T-cell (primary cell): ENCODE measurements at regions not wholly inside any gene's neighbourhood (a gene's known extent, or its start where the extent isn't known, plus 50 kb on each side); places are given as distances from the start of the nearest gene placed in this dataset.
"Not testable (repeated sequence)": the region's sequence is repeated elsewhere in the genome, so short reads cannot be mapped to it uniquely, and the experiment has no call there.

Source experiments
- ATAC-seq, 4 experiments: fragments of 200-7000 bp in 3 of 4; fragments of 150-1000 bp in 1 of 4; cut with Tn5 transposase; replicated peaks in 1 of 4; 1 replicate in 3 of 4; 2 replicates in 1 of 4; pipeline ENCODE4 v1.10.0; 2021; ENCODE audit warnings: moderate library complexity in 3 of 4, mild to moderate bottlenecking in 2 of 4, moderate number of reproducible peaks in 1 of 4
- CTCF ChIA-PET, 2 donors: fragments of 300-600 bp; sonication (Branson Sonifier 250); formaldehyde crosslinking; loops; one replicate each; lab custom pipeline; 2022; ENCODE audit warnings: antibody characterized with exemption in 2 of 2; lab: Charles Lee
- POLR2A ChIA-PET, 2 donors: fragments of 300-600 bp; sonication (Branson Sonifier 250); formaldehyde crosslinking; loops; one replicate each; lab custom pipeline; 2022; ENCODE audit warnings: antibody characterized with exemption in 2 of 2; lab: Charles Lee
- DNase-seq, 35 experiments: peaks; one replicate each; pipeline versions ENCODE4 v3.0.0 to v3.0.0-alpha.2; 2013 to 2023
- H3K27ac ChIP-seq: one replicate; pipeline ENCODE4 v1.5.1; 2013; ENCODE audit warnings: low read length
- H3K27me3 ChIP-seq, 2 experiments: replicated peaks in 1 of 2; 1 replicate in 1 of 2; 2 replicates in 1 of 2; pipeline versions ENCODE4 v1.6.1 to v1.7.0; 2013; ENCODE audit warnings: low read length in 1 of 2, mixed read lengths in 1 of 2; ENCODE audit not compliant: control insufficient read depth in 2 of 2, insufficient read depth in 2 of 2; ENCODE audit errors: extremely low read depth in 1 of 2
- H3K36me3 ChIP-seq, 2 donors: 1 replicate in 1 of 2; 2 replicates in 1 of 2; pipeline versions ENCODE4 v1.6.1 to v1.7.0; 2013; ENCODE audit warnings: low read length in 1 of 2; ENCODE audit not compliant: control insufficient read depth in 2 of 2, insufficient read depth in 1 of 2; ENCODE audit errors: extremely low read depth in 1 of 2
- H3K4me1 ChIP-seq, 2 experiments: 1 replicate in 1 of 2; 2 replicates in 1 of 2; pipeline versions ENCODE4 v1.6.1 to v1.7.0; 2013; ENCODE audit warnings: low read length in 2 of 2, mixed read lengths in 1 of 2; ENCODE audit not compliant: insufficient read depth in 2 of 2, control insufficient read depth in 1 of 2; ENCODE audit errors: extremely low read depth in 1 of 2
- H3K4me3 ChIP-seq, 2 donors: 1 replicate in 1 of 2; 2 replicates in 1 of 2; pipeline versions ENCODE4 v1.5.1 to v1.7.0; 2013; ENCODE audit warnings: mild to moderate bottlenecking in 2 of 2, low read length in 1 of 2, moderate library complexity in 1 of 2; ENCODE audit not compliant: control insufficient read depth in 1 of 2; ENCODE audit errors: extremely low read depth in 1 of 2
- H3K9me3 ChIP-seq: 2 replicates; pipeline ENCODE4 v1.7.0; 2013
- H3K27ac Mint-ChIP-seq, 2 donors: one replicate each; pipeline ENCODE4 v1.8.0; 2020 to 2021; ENCODE audit warnings: mild to moderate bottlenecking in 2 of 2, mixed read lengths in 2 of 2
- H3K27me3 Mint-ChIP-seq, 2 donors: one replicate each; pipeline ENCODE4 v1.8.0; 2021 to 2022; ENCODE audit warnings: mixed read lengths in 2 of 2
- H3K36me3 Mint-ChIP-seq: one replicate; pipeline ENCODE4 v1.8.0; 2021; ENCODE audit warnings: mixed read lengths
- H3K4me1 Mint-ChIP-seq, 3 donors: one replicate each; pipeline ENCODE4 v1.8.0; 2020 to 2022; ENCODE audit warnings: mixed read lengths in 3 of 3, mild to moderate bottlenecking in 1 of 3
- H3K4me3 Mint-ChIP-seq, 3 donors: one replicate each; pipeline ENCODE4 v1.8.0; 2020 to 2022; ENCODE audit warnings: mild to moderate bottlenecking in 3 of 3, mixed read lengths in 3 of 3, moderate library complexity in 3 of 3
- H3K9me3 Mint-ChIP-seq, 3 donors: one replicate each; pipeline ENCODE4 v1.8.0; 2020 to 2022; ENCODE audit warnings: mixed read lengths in 3 of 3
- WGBS: methylation state at CpG from one replicate; pipeline ENCODE4 v1.1.5; 2013; ENCODE audit warnings: missing lambda C conversion rate; ENCODE audit not compliant: insufficient coverage; 5-methylcytosine and 5-hydroxymethylcytosine counted together

DNA sequence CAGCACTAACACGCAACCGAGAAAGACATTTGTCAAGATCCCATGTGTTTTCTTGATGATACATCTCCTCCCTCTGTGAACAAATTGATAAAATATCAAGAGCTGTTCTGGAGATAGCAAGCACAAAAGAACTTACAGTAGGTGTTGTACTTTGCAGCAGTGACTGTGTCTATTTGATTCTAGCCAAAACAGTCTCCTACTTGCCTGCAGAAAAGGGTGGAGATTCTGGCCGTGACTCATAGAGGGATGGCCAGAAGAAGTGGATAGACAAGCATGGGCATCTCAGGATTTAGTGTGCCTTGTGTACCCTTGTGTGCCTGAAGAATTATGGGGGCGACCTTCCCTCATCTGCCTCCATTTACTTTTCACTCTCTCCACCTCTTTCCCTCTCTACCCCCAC lies 458.4 kb upstream of the LRRC7 start:
- H3K4me3 Mint-ChIP-seq = no peak overlapping the region
- no peak for ATAC-seq
- ChIA-PET POLR2A (no interaction called here), CTCF (no interaction called here)
- no peak for DNase-seq
- no peaks in the 10 kb centered on the region for H3K27me3 ChIP-seq
- no peaks in the 10 kb centered on the region for H3K36me3 Mint-ChIP-seq
- H3K36me3 ChIP-seq = no peaks in the 10 kb centered on the region
- no peaks in the 10 kb centered on the region for H3K27me3 Mint-ChIP-seq
- H3K9me3 ChIP-seq = no peaks in the 10 kb centered on the region
- H3K4me1 ChIP-seq = no peaks in the 10 kb centered on the region
- H3K27ac ChIP-seq = no peak overlapping the region
- WGBS = 100% methylated on average over 1 of the region's 4 CpGs
- H3K9me3 Mint-ChIP-seq = peaks cover 13 to 23% (median 16%) of the 10 kb centered on the region in 3 donors
- no peaks in the 10 kb centered on the region for H3K4me1 Mint-ChIP-seq
- no peak overlapping the region for H3K27ac Mint-ChIP-seq
- H3K4me3 ChIP-seq = no peak overlapping the region

DNA sequence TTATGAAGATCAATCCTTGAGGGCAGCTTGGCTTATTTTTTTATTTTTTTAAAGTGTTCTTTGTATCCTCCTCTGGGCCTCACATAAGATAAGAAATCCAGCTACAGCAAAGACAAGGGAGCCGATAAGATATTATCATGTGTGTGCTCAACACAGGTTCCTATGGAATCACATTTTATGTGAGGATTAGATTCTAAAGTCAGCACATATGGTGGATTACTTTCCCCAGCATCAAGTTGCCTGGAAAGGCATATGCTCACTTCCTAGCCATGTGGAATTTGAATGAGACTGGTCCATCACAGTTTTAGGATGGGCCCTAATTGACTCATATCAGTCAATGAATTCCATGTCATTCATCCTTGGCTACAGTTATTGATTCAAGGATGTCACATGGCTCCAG lies 456.9 kb upstream of the LRRC7 start:
- no peaks in the 10 kb centered on the region for H3K36me3 ChIP-seq
- H3K4me3 ChIP-seq = no peak overlapping the region
- no peak for DNase-seq
- no CpG with 5 or more reads among the region's 1 CpG for WGBS
- POLR2A ChIA-PET = no interaction called here
- H3K27me3 Mint-ChIP-seq = no peaks in the 10 kb centered on the region
- CTCF ChIA-PET = no interaction called here
- H3K9me3 ChIP-seq = no peaks in the 10 kb centered on the region
- no peaks in the 10 kb centered on the region for H3K27me3 ChIP-seq
- H3K36me3 Mint-ChIP-seq = no peaks in the 10 kb centered on the region
- H3K27ac ChIP-seq = no peak overlapping the region
- no peak for ATAC-seq
- H3K27ac Mint-ChIP-seq = no peak overlapping the region
- no peaks in the 10 kb centered on the region for H3K4me1 ChIP-seq
- peaks cover 13 to 23% (median 15%) of the 10 kb centered on the region in 3 donors for H3K9me3 Mint-ChIP-seq
- no peak overlapping the region for H3K4me3 Mint-ChIP-seq
- H3K4me1 Mint-ChIP-seq = no peaks in the 10 kb centered on the region

DNA sequence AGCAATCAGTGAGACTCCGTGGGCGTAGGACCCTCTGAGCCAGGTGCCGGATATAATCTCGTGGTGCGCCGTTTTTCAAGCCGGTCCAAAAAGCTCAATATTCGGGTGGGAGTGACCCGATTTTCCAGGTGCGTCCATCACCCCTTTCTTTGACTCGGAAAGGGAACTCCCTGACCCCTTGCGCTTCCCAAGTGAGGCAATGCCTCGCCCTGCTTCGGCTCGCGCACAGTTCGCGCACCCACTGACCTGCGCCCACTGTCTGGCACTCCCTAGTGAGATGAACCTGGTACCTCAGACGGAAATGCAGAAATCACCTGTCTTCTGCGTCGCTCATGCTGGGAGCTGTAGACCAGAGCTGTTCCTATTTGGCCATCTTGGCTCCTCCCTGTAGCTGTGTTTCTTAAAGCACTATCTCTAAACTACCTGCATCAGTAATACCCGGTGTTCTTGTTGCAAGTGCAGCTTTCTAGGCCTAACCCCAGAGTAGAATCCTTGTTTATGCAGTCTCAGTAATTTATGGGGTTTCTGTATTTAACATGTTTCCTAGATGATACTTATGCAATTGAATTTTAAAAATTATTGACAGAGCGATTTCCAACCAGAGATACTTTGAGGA lies 447.5 kb upstream of the LRRC7 start:
- POLR2A ChIA-PET, H3K36me3 ChIP-seq, DNase-seq, H3K36me3 Mint-ChIP-seq, H3K27me3 Mint-ChIP-seq, H3K4me1 ChIP-seq, CTCF ChIA-PET, H3K4me3 Mint-ChIP-seq, H3K27me3 ChIP-seq, H3K9me3 ChIP-seq, H3K27ac ChIP-seq, H3K4me1 Mint-ChIP-seq, ATAC-seq, H3K4me3 ChIP-seq, H3K27ac Mint-ChIP-seq: not testable (repeated sequence)
- peaks cover 9 to 15% (median 14%) of the 10 kb centered on the region in 3 donors for H3K9me3 Mint-ChIP-seq
- WGBS = 93% methylated on average over 12 of the region's 24 CpGs

DNA sequence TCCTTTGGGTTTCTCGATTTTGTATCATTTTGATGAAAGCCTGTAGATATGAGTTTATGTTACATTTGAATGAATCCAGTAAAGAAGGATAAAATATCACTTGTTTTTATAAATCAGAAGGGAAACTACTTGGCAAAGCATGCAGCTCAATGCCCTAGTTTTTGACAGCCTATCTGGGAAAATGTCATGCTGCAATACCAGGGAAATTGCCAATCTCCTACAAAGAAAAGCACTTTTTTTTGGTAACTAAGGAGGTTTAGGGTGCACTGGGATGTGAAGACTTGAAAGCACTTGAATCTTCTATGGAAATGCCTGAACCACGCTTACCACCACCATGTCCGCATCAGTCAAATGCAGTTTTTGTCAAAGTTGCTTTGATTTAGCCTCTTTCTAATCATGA lies 446.9 kb upstream of the LRRC7 start:
- no peaks in the 10 kb centered on the region for H3K4me1 ChIP-seq
- ChIA-PET POLR2A (no interaction called here), CTCF (no interaction called here)
- H3K36me3 Mint-ChIP-seq = no peaks in the 10 kb centered on the region
- H3K9me3 Mint-ChIP-seq = peaks cover 12 to 15% (median 14%) of the 10 kb centered on the region in 3 donors
- no peaks in the 10 kb centered on the region for H3K4me1 Mint-ChIP-seq
- H3K9me3 ChIP-seq = peaks cover 2% of the 10 kb centered on the region
- WGBS = no CpG with 5 or more reads among the region's 3 CpGs
- H3K4me3 Mint-ChIP-seq = no peak overlapping the region
- no peak for DNase-seq
- no peak for ATAC-seq
- no peak overlapping the region for H3K27ac Mint-ChIP-seq
- H3K27me3 ChIP-seq = no peaks in the 10 kb centered on the region
- no peaks in the 10 kb centered on the region for H3K27me3 Mint-ChIP-seq
- H3K27ac ChIP-seq = no peak overlapping the region
- no peak overlapping the region for H3K4me3 ChIP-seq
- no peaks in the 10 kb centered on the region for H3K36me3 ChIP-seq

DNA sequence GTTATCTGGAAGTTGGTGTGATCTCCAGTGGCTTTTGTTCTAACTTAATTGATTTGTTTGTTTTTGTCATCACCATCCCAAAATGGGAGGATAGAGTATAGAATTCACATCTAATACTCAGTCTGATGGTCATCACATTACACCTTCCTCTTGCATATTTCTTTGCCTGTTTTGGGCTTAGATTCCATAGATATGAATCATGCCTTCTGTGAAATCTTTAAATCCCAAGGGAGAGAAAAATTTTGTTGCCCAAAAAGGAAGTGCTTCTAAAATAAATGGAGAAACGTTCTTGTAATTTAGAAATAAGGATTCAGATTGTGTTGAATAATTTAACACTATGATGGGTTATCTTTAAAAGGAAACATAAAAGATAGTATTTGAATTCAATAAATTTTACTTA lies 446.0 kb upstream of the LRRC7 start:
- Mint-ChIP-seq H3K27ac (no peak overlapping the region), H3K27me3 (no peaks in the 10 kb centered on the region), H3K4me1 (no peaks in the 10 kb centered on the region), H3K9me3 (peaks cover 12 to 19% (median 14%) of the 10 kb centered on the region in 3 donors), H3K4me3 (no peak overlapping the region), H3K36me3 (no peaks in the 10 kb centered on the region)
- Histone ChIP-seq H3K9me3 (peaks cover 2% of the 10 kb centered on the region), H3K4me3 (no peak overlapping the region), H3K36me3 (no peaks in the 10 kb centered on the region), H3K27me3 (no peaks in the 10 kb centered on the region), H3K4me1 (no peaks in the 10 kb centered on the region), H3K27ac (no peak overlapping the region)
- DNase-seq (no peak), ATAC-seq (no peak)
- no CpG with 5 or more reads among the region's 1 CpG for WGBS
- POLR2A ChIA-PET = no interaction called here
- CTCF ChIA-PET = no interaction called here

DNA sequence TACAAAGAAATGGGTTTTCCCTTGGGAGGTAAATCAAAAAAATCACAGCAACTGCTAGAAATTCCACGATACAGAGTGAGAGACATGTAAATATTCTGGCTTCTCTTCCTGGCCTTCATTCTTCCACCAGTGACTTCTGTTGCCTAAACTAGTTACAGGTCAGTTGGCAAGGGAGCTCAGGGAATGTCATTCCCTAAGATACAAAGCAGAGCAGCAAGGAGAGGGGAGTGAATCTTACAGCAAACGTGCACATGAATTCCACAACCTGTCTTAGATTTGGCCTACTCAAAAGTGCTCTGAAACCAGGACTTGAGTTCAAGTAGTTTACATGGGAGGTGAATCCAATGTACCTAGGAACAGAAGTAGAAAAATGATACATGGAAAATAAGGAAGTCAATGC lies 445.3 kb upstream of the LRRC7 start:
- Histone ChIP-seq H3K4me1 (no peaks in the 10 kb centered on the region), H3K36me3 (no peaks in the 10 kb centered on the region), H3K4me3 (no peak overlapping the region), H3K9me3 (peaks cover 2% of the 10 kb centered on the region), H3K27ac (no peak overlapping the region), H3K27me3 (no peaks in the 10 kb centered on the region)
- Mint-ChIP-seq H3K4me3 (no peak overlapping the region), H3K27me3 (no peaks in the 10 kb centered on the region), H3K9me3 (peaks cover 15 to 19% (median 17%) of the 10 kb centered on the region in 3 donors), H3K4me1 (no peaks in the 10 kb centered on the region), H3K27ac (no peak overlapping the region), H3K36me3 (no peaks in the 10 kb centered on the region)
- WGBS = no CpG with 5 or more reads among the region's 2 CpGs
- DNase-seq = no peak
- CTCF ChIA-PET = no interaction called here
- POLR2A ChIA-PET = no interaction called here
- no peak for ATAC-seq

DNA sequence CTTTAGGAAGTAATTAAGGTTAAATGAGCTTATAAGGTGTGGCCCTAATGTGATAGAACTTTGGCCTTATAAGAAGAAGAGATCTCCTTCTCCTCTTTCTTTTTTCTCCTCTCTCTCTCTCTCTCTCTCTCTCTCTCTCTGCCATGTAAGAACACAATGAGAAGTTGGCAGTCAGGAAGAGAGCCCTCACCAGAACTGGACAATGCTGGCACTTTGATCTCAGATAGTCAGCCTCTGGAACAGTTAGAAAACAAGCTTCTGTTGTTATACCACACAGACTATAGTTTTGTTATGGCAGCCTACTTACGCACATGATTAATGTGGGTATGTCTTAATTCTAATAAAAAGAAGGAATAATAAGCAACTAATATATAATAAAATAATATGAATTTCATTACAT lies 444.2 kb upstream of the LRRC7 start:
- no CpG with 5 or more reads among the region's 1 CpG for WGBS
- ChIA-PET CTCF (no interaction called here), POLR2A (interaction anchor here (0.6 to 0.7 kb wide), 2 partner anchors 18 to 63 kb away, joined by 3 to 5 read pairs; no protein-coding TSS in a partner anchor)
- Mint-ChIP-seq H3K4me3 (no peak overlapping the region), H3K36me3 (no peaks in the 10 kb centered on the region), H3K9me3 (peaks cover 16 to 19% (median 18%) of the 10 kb centered on the region in 3 donors), H3K27me3 (no peaks in the 10 kb centered on the region), H3K4me1 (no peaks in the 10 kb centered on the region), H3K27ac (no peak overlapping the region)
- no peaks in the 10 kb centered on the region for H3K36me3 ChIP-seq
- no peaks in the 10 kb centered on the region for H3K4me1 ChIP-seq
- H3K4me3 ChIP-seq = no peak overlapping the region
- H3K27ac ChIP-seq = no peak overlapping the region
- DNase-seq = no peak
- no peaks in the 10 kb centered on the region for H3K27me3 ChIP-seq
- peaks cover 2% of the 10 kb centered on the region for H3K9me3 ChIP-seq
- ATAC-seq = no peak
